GM21528 (cell line): ENCODE measurements at regions not wholly inside any gene's neighbourhood (a gene's known extent, or its start where the extent isn't known, plus 50 kb on each side); places are given as distances from the start of the nearest gene placed in this dataset.
"Not testable (repeated sequence)": the region's sequence is repeated elsewhere in the genome, so short reads cannot be mapped to it uniquely, and the experiment has no call there.

Source experiments
- ATAC-seq: cut with Tn5 transposase; IDR thresholded peaks from one replicate; pipeline ENCODE4 v1.9.1; 2021; ENCODE audit warnings: mild to moderate bottlenecking, moderate library complexity; ENCODE audit not compliant: unreplicated experiment, low FRiP score

GRCh38 chr22:22714600-22715335 lies 70.4 kb downstream of the GGTLC2 start:
- ATAC-seq: no peak

GRCh38 chr22:22716136-22716665 lies 71.8 kb downstream of the GGTLC2 start:
- no peak for ATAC-seq

GRCh38 chr22:22717664-22718063 lies 73.2 kb downstream of the GGTLC2 start:
- no peak for ATAC-seq

GRCh38 chr22:22720201-22720723 lies 75.8 kb downstream of the GGTLC2 start:
- ATAC-seq: peak; percentile 61

- ATAC-seq: peak; percentile 75
Measured at GRCh38 chr22:22720724-22721261, 76.4 kb downstream of the GGTLC2 start.

- ATAC-seq: no peak
Measured at GRCh38 chr22:22721681-22722354, 77.4 kb downstream of the GGTLC2 start.

- ATAC-seq: no peak
Measured at GRCh38 chr22:22728382-22728781, 84.0 kb downstream of the GGTLC2 start.

- ATAC-seq: no peak
Measured at GRCh38 chr22:22730655-22731373, 86.4 kb downstream of the GGTLC2 start.

- ATAC-seq: no peak
Measured at GRCh38 chr22:22731374-22731676, 86.9 kb downstream of the GGTLC2 start.

- not testable (repeated sequence) for ATAC-seq
Measured at GRCh38 chr22:22733006-22733405, 88.6 kb downstream of the GGTLC2 start.

- no peak for ATAC-seq
Measured at GRCh38 chr22:22733881-22734373, 89.5 kb downstream of the GGTLC2 start.

- ATAC-seq: not testable (repeated sequence)
Measured at GRCh38 chr22:22734395-22735272, 90.2 kb downstream of the GGTLC2 start.

- not testable (repeated sequence) for ATAC-seq
Measured at GRCh38 chr22:22735276-22735675, 90.9 kb downstream of the GGTLC2 start.

- no peak for ATAC-seq
Measured at GRCh38 chr22:22735695-22736611, 91.5 kb downstream of the GGTLC2 start.

- no peak for ATAC-seq
Measured at GRCh38 chr22:22737590-22737989, 93.2 kb downstream of the GGTLC2 start.

GRCh38 chr22:22738959-22739585 lies 94.7 kb downstream of the GGTLC2 start:
- no peak for ATAC-seq

- no peak for ATAC-seq
Measured at GRCh38 chr22:22740560-22741276, 96.3 kb downstream of the GGTLC2 start.

GRCh38 chr22:22741843-22742242 lies 97.4 kb downstream of the GGTLC2 start:
- ATAC-seq: no peak
